Activated CD8-positive, alpha-beta memory T cell treated with anti-CD3 and anti-CD28 coated beads, Interleukin-2, amount 50 U/mL, for 24 hours (primary cell): ENCODE measurements at regions not wholly inside any gene's neighbourhood (a gene's known extent, or its start where the extent isn't known, plus 50 kb on each side); places are given as distances from the start of the nearest gene placed in this dataset.

Source experiments
- DNase-seq: peaks from one replicate; pipeline ENCODE4 v3.0.0-alpha.2; 2020; ENCODE audit errors: extremely low read depth

DNA sequence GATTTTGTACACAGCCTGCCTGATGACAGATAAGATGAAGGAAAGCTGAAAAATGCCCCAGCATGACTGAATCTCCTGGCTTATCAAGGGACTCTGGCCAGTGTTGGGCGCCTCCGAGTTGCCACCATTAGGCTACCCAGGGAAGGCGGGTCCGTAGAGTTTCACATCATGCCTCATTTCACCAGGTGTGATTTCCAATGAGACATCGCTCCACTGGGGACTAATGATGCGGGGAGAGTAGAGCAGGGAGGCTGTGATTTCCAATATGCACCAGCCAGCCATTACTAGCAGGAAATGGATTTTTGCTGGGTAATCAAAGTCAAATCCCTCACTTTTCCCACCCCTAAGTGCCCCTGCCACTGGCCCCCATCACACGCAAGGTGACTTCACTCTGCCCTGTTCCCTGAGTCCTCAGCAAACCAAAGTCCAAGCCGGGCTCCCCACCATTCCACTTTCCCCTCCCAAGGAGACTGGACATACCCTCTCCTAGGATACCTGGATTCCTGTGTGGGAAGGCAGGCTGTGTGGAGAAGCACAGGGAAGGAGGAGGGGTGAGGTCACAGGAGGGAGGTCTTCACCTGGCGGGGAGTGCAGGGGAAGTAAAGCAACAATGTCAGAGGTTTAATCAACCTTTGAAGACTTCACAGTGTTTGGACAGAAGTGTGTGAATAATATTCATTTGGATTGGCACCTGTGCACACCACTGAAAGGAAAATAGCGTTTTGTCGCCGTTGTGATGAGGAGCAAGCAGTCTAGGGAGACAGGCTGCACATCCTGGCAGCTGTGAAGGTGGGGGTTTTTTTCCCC is 613.3 kb upstream of the CADM1 start:
- DNase-seq: no peak

DNA sequence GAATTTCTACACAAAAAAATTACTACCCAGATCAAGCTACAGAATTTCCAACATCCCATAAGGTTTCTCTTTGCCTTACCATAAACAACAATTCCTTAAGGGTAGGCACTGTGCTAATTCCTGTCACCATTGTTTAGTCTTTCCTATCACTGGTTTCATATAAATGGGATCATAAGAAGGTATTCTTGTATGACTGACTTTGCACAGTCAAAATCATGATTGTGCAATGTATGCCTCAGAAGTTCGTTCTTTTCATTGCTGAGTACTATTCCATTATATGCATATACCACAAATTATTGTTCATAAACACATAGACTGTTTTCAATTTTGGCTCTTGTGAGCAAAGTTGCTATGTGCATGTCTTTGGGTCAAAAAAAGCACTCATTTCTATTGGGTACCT is 611.6 kb upstream of the CADM1 start:
- no peak for DNase-seq

DNA sequence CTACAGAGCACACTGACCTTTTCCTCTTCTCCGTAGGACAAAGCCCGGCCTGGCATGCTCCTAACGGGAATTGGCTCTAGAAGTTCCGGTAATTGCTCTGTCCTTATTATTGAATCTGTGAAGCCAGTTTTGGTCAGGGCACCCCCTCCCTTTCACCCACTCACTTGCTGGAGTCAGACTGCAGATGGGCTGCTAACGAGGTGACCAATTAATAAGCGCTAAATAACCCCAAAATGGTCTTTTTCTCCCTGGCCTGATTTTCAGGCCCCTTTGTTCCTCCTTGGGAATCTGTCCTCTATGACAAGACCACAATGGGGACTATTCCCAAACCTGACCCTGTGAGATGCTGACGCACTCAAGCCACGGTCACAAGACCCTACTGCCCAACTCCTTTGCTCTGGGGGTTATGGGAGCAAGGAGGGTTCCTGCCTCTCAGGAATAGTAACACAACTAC is 610.0 kb upstream of the CADM1 start:
- DNase-seq: no peak

DNA sequence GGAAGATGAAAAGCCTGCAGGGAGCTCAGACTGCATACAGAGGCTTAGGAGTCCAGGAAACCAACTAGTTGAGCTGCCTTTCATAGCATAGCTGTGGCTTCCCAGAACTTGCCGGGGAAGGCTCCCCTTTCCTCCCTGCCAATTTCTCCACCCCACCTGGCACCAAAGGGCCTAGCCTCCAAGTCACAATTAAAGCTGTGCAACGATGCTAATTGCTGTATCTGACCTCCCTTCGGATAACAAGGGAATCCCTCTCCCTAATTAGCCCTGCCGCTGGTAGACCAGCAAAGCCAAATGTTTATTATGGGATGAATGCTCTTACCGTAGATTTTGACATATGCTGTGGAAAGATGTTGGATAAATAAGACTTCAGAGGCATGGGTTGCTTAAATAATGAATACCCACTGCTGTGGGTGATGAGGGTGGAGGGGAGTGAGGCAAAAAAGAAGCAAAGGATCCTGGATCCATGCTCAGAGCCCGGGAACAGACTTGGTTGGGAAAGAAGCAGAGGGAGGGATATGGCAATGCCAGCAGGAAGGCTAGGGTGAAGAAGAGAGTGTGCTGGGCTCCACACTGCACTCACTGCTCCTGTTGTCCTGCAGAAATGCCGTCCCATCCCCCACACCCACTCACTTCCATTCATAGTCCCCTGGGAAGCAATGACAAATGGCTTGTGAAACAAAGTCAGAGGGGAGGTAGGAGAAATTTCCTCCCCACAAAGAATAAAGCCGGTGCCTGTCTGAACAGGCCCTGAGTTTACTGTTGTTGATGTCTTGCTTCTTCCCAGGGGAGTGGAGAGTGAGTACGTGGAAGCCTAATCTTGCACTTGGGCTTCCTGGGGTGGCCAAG is 608.1 kb upstream of the CADM1 start:
- no peak for DNase-seq

DNA sequence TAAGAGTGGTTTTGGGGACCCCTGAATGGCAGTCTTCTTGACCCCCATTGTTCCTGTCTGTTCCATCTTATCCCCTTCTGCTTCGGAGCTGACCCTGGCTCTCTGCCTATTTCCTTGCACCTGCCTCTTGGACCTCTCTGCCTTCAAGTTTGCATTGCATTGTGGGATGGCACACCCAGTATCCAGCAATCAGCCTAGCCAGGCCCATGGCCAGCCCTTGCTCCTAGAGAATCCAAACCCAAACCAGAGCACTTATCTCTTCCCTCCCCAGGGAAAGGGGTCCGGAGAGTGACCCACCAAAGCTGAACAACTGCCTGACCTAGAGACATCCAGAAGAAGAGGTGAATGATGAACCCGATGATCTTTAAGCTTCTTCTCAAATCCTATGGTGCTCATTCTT is 607.3 kb upstream of the CADM1 start:
- no peak for DNase-seq

DNA sequence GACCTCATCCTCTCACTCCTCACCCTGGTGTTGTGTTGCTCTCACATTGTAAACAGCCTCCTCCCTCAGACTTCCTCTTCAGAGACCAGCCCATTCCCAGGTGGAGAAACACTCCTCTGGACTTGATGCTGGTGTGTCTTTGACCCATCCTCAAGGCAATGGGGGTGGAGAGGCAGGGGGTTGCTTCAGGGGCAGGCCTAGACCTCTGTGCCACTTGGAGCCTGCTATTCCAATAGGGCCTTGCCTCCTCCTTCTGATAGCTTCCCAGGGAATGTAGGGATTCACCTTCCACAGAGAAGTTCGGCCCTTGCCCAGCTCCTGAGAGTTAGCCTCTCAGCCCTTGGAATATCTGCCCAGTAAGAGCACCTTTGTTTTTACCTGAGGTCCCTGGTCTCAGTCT is 606.6 kb upstream of the CADM1 start:
- no peak for DNase-seq

DNA sequence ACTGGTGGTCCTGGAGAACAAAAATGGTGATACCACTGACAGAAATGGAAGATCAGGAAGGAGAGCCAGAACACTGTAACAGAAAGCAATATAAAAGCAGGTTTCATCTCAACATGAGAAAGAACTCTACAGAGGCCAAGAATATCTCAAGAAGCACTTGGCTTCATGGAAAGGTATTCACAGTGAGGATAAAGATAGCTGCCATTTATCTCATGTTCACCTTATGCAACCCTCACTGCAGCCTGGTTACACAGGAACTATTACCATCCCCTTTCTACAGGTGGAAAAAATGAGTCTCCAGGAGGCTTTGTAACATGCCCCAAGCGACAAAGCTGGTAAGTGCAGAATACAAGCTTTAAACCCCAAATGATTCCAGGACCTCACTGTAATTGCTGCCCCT is 606.1 kb upstream of the CADM1 start:
- DNase-seq: no peak

DNA sequence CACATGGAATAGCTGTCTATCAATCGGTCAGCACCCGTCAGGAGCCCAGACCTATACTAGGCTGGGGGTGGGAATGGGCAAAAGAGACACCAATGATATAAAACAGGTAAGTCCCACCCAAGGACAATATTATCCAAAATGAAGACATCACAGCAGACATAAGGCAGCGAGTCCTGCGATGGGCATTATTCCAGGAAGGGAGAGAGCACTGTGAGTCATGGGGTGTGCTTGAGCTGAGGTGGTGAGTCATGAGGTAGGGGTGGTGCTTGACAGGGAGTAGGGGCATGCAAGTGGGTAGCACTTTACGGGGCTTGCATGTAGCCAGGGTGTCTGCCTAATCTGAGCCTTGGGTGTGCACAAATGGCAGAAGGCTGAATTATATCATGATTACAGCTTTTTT is 605.0 kb upstream of the CADM1 start:
- DNase-seq: no peak

DNA sequence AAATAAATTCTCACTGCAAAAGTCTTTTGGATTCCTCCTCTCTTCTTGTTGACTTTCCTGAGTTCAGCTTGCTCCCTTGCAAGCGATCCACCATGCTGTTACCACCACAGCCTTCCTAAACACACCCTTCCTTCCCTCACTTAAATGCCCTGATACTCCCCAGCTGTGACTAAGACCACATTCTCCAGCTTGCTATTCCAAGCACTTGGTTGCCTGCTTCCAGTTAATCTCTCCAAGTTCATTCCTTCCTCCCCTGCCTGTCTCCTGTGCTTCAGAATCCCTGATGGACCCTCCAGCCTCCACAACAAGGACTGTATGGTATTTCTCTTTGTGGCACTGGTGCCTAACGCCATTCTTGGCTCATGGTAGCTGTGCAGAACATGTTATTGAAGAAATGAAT is 603.9 kb upstream of the CADM1 start:
- no peak for DNase-seq

DNA sequence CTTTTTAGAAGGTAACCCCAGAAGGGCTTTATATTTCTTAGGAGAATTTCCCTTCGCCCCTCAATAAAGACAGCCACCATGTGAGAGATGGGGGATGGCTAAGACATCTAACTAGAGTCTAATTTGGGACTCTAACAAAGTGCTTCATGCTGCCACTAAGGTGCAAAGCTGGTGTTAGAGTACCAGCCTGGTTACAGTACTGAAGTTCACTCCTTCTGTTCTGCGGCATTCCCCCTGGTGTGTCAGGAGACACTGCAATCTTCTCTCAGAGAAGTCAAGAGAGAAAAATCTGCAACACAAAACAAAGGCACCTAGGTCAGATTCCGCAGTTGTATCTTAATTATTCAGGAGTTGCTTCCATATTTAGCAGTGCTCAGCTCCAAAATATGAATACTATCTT is 603.0 kb upstream of the CADM1 start:
- DNase-seq: no peak

DNA sequence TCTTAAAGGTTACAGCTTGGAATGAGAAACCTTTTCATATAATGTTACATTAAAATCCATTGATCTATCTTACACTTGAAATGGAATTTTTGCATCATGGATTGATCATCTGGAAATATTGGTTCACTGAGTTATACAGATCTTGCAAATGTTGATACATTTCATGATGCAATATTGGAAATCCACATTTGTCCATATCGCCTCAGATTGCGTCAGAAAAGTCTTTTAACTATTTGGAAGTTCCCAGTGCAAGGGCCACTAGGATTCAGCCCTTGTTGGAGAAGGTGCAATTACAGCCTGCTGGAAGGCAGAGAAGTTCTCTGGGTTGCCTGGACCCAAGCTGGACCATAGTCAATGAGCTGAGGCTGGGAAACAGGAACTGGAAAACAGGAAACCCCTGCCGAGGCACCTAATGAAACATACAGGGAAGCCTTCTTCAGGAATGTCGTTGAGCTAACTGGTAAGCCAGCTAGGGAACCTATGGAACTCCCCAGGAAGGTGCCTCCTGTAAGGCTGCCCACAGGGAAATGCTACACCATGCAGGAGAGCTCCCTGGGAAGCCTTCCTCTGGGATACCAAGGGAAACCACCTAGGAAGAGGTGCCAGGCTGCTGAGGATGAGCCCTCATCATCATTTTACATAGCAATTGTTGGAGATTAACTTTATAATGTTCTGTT is 600.4 kb upstream of the CADM1 start:
- no peak for DNase-seq

DNA sequence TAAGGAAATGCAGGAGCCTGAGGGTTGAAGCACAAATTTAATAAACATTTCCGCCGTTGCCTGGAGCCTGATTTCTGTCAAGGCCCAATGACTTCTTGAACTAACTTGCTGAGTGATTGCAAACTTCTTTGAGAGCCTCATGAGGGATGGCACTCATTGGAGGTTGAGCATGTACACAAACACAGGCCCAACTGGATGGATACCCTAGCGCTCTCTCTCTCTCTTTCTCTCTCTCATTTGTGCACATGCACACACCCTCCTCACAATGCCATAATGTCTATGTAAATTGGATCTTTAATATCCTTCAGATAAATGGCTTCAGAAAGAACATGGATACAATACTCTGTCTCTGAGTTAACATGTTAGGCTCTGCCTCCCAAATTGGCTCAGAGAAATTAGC is 597.7 kb upstream of the CADM1 start:
- DNase-seq: no peak

DNA sequence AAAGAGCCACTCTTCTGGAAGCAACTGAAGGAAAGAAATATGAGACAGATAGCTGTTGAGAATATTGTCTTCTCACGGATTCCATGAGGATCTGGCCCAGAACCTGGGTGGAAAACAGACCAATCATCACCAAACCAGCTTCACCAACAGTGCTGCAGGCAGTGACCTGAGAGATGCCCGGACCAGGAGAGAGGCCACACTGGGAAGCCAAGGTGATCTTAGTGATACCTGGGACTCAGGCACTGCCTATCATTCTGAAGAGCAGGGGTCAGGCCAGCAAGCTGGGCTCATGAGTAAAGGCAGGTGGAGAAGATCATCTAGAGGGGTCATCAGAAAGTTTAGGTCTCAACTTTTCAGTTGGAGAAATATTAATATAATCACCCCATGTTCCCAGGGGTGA is 595.8 kb upstream of the CADM1 start:
- DNase-seq: no peak

DNA sequence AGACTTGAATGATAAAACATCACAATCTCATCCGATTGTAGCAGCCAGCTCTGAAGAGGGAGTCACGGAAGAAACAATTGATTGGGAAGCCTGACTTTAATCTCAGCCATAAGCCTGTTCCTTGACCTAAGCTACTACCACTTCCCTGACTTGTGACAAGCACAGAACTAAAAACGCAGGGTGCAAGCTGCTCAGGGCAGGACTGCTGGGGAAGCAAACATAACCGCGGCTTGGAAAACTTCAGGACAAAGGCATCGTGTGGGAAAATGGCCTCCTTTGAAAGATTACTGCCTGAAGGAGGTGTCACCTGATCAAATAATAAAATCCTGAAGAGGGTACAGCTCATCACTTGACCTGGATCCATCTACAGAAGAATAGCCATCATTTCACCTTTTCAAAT is 595.3 kb upstream of the CADM1 start:
- DNase-seq: no peak

DNA sequence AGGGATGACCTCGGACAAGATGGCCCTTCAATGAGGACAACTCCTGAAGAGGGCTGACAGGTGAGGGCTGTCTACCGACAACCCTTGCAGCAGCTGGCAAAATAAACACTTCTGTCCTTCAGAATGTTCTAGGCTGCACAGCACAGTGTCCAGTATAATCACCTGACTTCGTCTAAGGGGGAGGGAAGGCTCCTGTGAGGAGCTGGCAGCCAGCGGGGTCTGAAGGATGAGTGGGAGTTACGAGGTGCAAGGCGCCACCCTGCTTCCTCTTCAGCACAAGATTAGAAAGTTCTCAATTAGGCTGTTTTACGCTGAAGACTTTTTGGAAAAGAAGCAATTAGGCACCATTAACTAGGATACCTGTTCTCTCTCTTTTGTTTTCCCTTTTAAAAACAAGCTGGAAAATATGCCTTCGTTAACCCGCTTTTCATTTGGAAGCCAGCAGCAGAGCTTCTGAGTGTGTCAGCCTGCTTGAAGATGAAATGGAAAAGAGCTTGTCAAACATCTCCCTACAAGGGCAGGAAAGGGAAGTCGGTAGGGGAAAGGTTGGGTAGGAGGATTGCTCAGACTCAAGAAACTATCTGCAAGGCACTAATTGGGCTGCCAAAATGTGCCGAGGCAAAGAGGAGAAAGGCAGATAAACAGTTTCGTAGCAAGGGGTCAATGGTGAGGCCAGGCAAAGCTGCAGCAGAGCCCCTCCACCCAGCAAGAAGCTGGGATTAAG is 592.2 kb upstream of the CADM1 start:
- DNase-seq: no peak

DNA sequence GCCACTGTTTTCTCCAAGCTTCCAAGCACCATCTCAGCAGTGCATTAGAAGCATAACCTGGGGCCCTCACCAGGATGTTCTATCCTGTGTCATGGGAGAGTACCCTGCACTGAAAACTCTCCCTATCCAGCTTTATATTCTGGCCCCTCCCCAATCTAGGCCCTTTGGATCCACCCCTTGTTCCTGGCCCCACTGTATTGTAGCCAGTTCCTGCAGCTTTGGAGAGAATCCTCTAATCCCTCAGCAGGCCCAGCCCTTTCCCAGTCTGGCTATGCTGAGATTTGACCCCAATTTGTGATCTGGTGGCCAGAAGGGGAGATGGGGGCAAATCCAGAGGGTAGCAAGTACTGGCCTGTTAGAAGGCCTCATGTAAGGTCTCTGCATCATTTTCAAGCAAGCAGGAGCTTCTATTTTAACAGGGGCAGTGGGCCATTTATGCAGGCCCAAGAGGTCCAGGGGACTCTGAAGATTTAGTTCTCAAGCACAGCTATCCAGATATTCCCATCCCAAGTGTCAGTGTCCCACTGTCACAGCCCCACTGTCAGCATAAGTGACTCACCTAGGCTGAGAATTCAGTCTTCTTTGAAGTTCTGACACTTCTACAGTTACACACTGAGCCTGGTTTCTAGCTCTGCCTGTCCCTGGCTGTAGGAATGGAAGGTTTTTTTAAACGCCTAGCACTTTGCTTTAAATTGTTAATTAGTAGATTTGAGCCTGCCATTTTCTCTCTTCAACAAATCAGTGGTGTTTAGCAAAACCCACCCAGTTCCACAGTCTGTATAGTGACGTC is 589.5 kb upstream of the CADM1 start:
- DNase-seq: no peak

DNA sequence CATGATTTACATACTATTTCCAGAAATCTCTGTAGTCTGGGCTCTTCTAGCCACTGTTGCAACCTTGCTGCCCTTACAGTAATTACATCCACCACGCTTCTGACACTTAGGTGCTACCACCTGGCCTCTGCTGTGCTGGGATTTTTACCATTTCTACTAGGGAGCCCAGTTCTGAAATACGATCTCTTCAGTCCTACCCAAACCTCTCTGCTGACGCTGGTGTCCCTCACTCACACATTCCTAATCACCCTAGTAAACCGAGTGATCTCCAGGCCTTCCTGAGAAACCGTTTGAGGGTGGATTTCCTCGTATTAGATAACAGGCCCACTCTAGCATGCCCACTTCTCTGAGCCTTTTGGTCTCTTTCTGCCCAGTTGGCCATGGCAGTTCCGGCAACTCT is 588.9 kb upstream of the CADM1 start:
- DNase-seq: no peak

DNA sequence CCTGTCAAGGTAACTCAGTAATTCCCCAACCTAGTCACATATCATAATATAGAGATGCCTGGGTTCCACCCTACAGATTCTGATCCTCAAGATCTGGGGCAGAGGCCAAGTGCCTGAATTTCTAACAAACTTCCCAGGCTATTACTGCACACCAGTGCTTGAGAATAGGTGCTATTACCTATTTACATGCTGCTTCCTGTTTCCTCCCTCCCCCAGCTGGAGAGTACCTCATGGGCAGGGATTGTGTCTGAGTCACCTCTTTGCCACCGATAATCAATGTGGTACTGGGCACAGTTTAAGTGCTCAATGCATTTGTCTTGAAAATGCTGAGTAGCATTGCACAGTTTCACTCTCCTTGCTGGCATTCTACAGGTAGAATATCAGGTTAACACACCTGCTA is 582.2 kb upstream of the CADM1 start:
- no peak for DNase-seq

DNA sequence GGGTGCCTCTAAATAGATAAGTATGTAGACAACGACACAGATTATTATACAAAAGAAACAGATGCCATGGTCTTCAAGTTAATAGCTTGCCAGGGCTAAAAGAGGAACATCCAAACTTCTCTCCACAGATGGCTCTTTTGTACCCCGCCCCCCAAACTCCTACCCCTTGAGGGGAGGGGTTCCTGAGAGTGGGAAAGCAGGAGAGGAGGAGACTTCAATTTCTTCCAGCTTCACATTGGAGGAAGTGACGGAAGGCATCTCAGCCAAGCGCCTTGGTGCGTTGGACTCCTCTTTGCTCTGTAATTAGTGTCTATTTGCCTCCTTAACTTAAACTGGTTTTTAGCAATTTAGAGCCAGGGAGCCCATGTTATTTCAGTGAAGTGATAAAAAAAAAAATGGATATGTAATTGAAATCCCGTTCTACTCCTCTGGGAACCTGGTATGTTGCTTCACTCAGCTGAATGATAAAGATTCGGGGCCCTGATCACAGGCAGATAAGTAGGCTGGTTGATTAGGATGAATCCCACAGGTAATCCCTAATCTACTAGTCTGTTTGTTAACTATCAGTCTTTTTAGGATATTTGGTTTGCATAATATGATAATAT is 580.9 kb upstream of the CADM1 start:
- DNase-seq: no peak

DNA sequence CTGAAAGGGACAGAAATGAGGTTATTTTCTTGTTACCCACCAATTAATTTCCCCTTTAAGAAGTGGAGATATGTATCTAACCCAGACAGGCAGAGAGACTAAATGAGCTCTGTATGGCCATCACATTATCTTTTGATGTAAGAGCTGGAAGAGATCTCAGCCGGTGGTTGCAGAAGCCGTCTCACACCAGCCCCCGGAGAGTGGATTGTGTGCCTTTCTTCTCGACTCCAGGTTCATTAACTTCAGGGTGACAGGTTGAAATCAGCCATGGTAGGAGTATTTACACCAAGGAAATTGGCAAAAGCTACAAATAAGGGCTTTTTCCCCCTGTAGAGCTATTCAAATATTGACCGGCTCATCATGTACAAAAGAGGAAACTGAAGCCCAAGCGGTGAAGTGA is 580.3 kb upstream of the CADM1 start:
- no peak for DNase-seq

DNA sequence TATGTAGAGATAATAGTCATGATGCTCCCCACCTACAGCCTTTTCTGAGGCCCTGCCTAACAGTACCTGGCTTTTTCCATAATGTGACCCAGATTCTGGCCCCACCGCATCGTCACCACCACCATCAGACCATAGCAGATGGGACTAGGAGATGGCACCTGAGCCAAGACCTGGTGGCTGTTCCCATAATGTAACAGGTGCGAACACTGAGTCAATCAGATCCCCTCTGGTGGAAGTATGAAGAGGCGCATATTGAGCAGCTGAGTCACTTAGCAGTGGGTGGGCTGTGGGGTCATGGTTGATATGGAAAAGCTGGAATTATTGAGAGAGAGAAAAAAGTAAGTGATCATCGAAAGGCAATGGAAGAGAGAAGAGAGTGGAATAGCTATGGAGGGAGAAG is 578.0 kb upstream of the CADM1 start:
- no peak for DNase-seq
